HG02588 (cell line): ENCODE measurements at regions not wholly inside any gene's neighbourhood (a gene's known extent, or its start where the extent isn't known, plus 50 kb on each side); places are given as distances from the start of the nearest gene placed in this dataset.

Source experiments
- ATAC-seq: cut with Tn5 transposase; IDR thresholded peaks from one replicate; pipeline ENCODE4 v1.9.1; 2021; ENCODE audit warnings: mild to moderate bottlenecking, moderate library complexity; ENCODE audit not compliant: unreplicated experiment

DNA sequence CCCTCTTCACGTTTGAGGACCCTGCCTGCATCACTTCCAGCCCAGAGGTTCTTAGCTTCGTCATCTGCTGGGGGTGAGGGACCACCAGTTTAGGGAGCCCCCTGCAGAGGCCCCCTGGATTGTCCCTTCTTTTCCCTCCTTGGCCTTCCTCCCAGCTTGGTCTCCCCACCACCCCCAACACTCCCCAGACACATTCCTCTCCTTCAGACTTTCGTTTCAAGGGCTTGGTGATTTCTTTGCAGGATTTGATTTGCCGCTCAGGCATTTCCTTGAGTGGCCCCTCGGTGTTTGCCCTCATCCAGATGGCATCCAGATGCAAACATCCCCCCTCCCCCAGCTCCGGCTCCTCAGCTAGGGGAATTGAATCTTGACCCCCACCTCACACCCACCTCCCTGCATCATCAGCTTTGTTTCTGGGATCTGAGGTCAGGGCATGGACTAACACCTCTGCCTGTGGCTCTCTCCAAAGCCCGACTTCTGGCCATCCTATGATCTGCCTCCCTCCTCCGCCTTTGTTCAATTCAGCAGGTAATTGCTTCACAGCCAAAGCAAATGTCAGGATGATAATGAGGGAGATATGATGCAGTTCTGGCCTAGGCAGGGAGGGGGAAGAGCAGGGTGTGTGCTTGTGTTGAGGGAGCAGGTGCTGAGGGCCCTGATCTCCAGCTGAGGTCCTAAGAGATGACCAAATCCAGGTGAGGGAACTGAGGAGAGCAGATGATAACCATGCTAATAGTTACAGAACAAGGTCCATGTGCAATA, 141.5 kb downstream of the VEGFA start:
- no peak for ATAC-seq

DNA sequence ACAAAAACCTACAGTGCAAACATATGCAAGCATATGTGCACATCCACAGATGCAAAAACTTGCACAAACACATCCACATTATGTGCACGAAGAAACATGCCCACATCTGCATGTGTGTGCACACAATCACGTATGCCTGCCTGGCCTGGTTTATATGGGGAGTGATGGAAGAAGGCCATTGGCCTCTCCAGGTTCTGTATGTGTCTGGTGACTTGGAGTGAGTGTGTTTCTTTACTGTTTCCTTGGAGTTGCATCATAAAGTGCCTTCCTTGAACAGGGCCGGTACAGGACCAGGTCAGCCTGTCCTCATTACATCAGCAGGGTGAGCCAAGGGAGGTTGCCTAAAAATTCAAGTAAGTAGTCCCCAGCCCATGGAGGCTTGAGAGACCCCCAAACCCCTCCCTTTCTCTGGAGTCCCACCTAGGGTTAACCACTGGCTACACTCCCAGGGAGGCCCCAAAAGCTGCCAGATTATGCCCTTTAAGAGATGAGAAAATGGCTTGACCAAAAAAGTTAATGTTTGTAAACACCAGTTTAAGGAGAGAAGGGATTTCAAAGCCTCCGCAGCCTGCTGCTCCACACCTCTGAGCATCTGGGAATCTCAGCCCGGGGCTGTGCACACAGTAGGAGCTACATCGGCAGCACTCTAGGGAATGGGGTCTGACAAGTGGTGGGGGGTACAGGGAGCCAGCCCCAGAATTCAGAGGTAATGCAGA, 140.8 kb downstream of the VEGFA start:
- ATAC-seq = no peak

DNA sequence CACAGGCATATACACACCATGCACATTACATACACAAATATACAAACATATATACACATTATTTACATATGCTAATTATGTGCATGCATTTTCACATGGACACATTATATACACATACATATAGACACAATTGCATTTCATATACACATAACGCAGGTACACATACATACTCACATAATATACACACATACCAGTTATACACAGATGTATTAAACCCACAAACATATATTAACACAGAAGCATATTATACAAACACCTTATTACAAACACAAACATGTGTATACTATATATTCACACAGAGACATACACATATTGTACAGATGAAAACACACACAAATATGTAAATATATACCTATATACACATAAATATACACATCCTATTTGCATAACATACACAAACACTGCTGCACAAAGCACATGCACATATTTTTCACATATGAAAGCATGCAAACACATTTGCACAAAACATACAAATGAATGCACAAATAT, 140.2 kb downstream of the VEGFA start:
- no peak for ATAC-seq

DNA sequence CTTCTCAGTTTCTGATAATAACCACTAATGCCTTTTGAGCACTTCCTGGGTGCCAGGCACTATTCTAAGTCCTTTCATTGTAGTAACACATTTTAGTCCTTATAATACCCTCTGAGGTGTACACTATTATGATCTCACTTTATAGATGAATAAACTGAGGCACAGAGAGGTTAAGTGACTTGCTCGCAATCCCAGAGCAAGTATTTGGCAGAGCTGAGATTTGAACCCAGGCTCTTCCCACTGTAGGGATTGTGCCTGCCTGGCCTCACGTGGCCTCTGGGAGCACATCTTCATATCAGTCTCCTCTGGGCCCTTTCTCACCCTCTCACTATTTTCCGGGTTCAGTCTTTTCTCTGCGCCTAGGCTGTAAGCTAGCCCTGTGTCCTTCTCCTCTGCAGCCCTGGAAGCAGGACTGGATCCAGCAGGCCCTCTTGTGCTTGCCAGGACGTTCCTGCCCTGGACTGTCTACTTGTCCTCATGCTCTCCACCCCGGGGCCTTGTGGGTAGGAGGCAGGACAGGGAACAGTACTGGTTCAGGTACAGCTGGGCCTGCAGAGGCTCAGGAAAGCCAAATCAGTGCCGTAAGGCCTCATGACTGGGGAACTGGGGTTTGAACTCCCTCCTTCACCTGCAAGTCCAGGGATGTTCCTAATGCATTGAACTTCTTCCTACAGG, 139.6 kb downstream of the VEGFA start:
- ATAC-seq = no peak

- no peak for ATAC-seq
Observed at GRCh38 chr6:43907789-43908472, 137.9 kb downstream of the VEGFA start.

DNA sequence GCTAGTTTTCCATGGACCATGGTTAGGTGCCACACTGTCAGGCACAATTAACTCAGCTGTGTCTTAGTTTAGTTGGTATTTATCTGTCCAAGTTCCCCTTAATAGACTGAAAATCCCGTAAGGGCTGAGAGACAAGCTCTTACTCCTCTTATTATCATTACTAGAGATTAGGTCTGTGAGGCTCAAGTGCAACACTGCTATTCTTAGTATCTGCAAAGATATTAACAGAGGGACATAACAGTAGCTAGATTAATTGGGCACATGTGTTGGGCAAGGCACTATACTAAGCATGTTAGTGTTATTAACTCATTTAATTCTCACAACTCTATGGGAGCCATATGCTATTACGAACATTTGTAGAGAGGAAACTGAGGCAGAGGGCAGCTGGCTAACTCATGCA, 137.3 kb downstream of the VEGFA start:
- ATAC-seq = no peak

DNA sequence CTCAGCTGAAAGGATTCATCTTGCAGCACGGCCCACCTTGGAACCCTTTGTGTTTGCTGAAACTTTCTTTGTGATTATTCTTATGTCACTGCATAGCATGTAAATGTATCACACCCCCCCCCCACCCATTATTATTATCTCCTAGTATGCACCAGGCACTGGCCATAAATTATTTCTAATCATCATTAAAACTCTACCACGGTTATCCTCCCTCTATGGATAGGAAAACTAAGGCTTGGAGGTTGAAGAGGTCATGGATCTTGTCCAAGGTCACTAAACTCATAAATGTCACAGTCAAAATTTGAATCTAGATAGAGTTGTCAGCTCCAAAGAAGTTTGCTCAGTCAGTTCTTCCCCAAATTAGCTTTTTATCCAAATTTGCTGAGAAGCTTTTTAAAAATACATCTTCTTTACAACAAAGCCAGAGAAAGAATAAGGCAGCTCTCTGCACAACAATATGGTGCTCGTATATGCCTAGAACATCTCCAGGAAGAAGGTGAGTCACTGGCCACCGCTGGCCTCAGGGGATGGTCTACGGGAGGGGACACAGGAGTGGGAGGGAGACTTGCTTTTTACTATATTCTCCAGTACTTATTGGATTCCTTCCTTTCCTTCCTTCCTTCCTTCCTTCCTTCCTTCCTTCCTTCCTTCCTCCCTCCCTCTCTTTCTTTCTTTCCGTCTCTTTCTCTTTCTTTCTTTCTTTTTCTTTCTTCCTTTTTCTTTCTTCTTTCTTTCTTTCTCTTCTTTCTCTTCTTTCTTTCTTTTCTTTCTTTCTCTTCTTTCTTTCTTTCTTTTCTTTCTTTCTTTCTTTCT, 134.5 kb downstream of the VEGFA start:
- ATAC-seq = no peak

DNA sequence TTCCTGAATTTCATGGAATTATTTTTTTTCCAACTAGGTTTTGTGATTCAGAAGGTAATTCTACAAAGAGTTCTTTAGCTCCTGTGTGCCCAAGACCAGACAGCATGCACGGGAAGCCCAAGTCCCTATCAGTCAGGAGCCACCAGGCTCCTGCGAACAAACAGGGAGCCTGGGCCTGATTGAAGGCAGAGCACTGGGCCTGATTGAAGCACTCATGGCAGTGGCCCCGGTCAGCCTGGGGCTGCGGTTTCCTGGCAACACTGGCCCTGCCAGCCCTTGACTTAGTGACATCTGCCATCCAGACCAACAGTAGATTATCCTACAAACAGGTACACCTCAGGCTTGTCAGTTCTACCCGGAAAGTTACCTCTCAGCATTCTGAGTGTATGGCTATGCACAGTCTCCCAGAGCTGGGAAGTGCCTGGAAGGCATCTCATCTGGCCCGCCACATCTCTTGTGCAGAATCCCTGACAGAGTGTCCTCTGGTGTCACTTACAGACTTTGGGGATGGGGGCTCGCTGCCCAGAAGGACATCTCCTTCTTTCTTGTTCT, 133.8 kb downstream of the VEGFA start:
- no peak for ATAC-seq

- ATAC-seq = no peak
Observed at GRCh38 chr6:43901733-43902230, 131.8 kb downstream of the VEGFA start.

DNA sequence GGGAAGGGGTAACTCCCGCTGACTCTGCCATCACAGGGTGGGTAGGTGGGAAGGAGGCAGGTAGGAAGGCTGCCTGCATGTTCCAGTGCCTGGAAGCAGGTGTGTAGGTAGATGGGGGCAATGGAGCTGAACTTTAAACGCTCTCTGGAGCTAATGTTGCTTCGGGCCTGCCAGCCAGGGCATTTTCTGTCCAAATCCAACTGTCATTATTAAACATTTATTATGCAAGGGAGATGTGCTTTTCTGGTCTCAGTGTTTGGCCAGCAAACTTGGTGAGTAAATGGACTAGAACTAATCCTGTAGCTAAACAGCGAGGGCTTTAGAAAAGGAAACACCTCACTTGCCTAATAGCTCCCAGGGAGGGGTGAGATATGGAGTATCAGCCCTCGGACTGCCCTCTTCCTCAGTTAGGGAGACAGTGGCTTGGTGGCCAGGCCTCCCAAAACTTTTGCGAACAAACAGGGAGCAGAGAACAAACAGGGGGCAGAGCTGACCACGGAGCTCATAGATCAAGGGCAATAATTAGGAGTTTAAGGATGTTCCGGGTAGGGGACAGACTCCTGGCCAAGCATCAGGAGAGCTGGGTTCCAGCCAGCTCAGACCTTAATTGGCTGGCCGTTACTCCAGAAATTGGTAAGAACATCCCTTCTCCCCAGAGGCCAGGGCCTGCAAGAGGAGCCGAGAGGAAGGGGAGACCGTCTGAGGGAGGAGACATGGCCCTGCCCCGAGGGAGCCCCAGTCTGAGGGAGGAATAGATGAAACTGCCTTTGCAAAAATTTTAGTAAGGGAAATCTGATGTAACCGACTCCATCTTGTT, 131.1 kb downstream of the VEGFA start:
- no peak for ATAC-seq

- no peak for ATAC-seq
Observed at GRCh38 chr6:43900560-43900915, 130.5 kb downstream of the VEGFA start.

- no peak for ATAC-seq
Observed at GRCh38 chr6:43899830-43900229, 129.8 kb downstream of the VEGFA start.

DNA sequence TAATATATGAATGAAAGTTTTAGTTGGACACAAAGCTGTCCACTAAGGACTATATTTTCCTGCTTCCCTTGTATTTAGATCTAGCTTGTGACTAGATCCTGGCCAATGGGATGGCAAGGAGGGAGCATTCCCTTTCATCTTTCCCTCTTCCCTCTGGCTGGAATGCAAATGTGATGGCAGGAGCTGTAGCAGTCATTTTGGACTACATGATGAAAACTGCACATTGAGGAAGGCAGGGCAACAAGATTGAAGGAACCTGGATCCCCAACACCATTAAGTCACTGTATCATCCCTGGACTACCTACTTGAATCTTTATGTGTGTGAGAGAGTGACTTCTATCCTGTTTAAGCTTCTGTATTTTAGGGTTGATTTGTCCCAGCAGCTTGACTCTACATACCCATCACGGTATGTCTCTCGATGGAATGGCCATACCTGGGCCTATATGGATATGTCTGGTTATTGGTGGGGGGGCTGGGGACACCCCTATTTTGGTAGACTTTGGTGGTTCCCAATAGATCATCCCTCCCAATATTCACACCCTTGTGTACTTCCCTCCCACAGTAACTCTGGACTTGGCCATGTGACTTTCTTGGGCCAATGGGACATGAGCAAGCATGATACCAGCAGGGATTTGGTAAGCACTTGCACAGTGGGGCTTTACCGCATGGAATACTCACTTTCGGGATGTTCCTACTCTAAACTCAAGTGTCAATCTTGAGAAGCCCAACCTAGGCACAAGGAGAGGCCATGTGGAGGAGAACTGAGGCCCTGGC, 128.5 kb downstream of the VEGFA start:
- no peak for ATAC-seq

GRCh38 chr6:43897571-43898302, 127.7 kb downstream of the VEGFA start:
- no peak for ATAC-seq

GRCh38 chr6:43896329-43897255, 126.6 kb downstream of the VEGFA start:
- no peak for ATAC-seq

DNA sequence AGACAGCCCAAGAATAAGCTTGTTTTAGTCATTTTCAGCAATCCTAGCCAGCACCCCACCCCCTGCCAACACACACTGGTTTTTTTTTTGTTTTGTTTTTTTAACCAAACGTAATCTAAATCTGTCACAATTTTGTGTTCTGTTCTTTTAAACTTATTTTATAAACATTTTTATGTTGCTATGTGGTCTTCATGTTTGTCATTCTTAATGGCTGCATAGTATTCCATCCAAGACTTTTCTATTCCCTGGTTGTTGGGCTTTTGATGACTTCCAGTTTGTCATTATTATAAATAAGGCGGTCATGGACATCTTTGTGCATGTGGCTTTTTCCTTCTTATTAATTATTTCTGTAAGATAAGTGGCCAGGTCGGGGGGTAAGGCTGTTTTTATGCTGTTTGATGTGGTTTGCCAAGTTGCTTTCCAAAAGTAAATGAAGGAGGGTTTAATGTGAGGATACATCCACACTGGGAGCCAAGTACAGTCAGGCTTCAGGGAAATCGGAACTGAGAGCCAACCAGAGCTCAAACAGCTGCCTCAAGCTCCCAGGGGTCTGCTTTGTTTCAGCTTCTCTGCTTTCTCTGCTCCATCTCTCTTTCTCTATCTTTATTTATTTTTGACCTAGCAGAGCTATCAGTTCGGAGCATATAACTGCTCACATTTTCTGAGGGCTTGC, 125.8 kb downstream of the VEGFA start:
- ATAC-seq = no peak
